Activated CD4-positive, alpha-beta memory T cell treated with anti-CD3 and anti-CD28 coated beads, Interleukin-2, amount 10 ng/mL, durations not matched to agents 7 days and 5 days (primary cell): ENCODE measurements at regions not wholly inside any gene's neighbourhood (a gene's known extent, or its start where the extent isn't known, plus 50 kb on each side); places are given as distances from the start of the nearest gene placed in this dataset.

Experiments
- CTCF ChIA-PET: fragments of 350-600 bp; sonication (Branson Sonifier 250); formaldehyde crosslinking; loops from one replicate; lab custom pipeline; 2021; ENCODE audit warnings: antibody characterized with exemption, inconsistent platforms; lab: Charles Lee
- POLR2A ChIA-PET: fragments of 350-600 bp; sonication (Branson Sonifier 250); formaldehyde crosslinking; loops from one replicate; lab custom pipeline; 2021; ENCODE audit warnings: antibody characterized with exemption; lab: Charles Lee
- DNase-seq: peaks from one replicate; pipeline ENCODE4 v3.0.0-alpha.2; 2020
- H3K27ac Mint-ChIP-seq: one replicate; pipeline ENCODE4 v1.8.0; 2021; ENCODE audit warnings: mild to moderate bottlenecking, mixed read lengths
- H3K27me3 Mint-ChIP-seq: one replicate; pipeline ENCODE4 v1.8.0; 2021; ENCODE audit warnings: mixed read lengths
- H3K36me3 Mint-ChIP-seq: one replicate; pipeline ENCODE4 v1.8.0; 2021; ENCODE audit warnings: low read depth, mixed read lengths
- H3K4me1 Mint-ChIP-seq: one replicate; pipeline ENCODE4 v1.8.0; 2021; ENCODE audit warnings: mixed read lengths
- H3K4me3 Mint-ChIP-seq: one replicate; pipeline ENCODE4 v1.8.0; 2021; ENCODE audit warnings: mild to moderate bottlenecking, mixed read lengths
- H3K9me3 Mint-ChIP-seq: one replicate; pipeline ENCODE4 v1.8.0; 2021; ENCODE audit warnings: mixed read lengths

- H3K27ac Mint-ChIP-seq, result no peak overlapping the region
- POLR2A ChIA-PET, result no interaction called here
- no peaks in the 10 kb centered on the region for H3K4me1 Mint-ChIP-seq
- H3K36me3 Mint-ChIP-seq, result no peaks in the 10 kb centered on the region
- CTCF ChIA-PET, result no interaction called here
- H3K9me3 Mint-ChIP-seq, result no peaks in the 10 kb centered on the region
- H3K4me3 Mint-ChIP-seq, result no peak overlapping the region
- no peak for DNase-seq
- peaks cover 5% of the 10 kb centered on the region for H3K27me3 Mint-ChIP-seq
Measured at GRCh38 chr2:19732255-19732654, 169.5 kb downstream of the TTC32 start.

DNA sequence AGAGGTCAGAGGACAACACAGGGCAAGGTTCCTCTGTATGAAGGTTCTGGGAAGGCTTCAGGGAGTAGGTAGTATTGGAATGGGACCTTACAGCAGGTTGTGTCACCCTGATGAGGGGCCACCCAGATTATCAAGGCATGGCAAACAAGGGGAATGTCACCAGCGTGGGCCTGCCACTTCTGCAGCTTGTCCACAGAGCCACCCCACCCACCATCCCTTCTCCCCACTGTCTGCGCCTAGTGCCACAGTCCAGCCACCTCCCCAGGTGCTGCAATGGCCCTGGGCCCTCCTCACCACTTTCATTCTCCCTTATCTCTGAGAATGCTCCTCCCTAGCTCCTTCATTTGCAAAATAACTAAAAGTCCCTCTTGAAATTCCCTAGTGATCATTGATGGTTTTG lies 170.3 kb downstream of the TTC32 start:
- no peaks in the 10 kb centered on the region for H3K36me3 Mint-ChIP-seq
- no peaks in the 10 kb centered on the region for H3K9me3 Mint-ChIP-seq
- peaks cover 5% of the 10 kb centered on the region for H3K27me3 Mint-ChIP-seq
- DNase-seq, result no peak
- no peak overlapping the region for H3K27ac Mint-ChIP-seq
- POLR2A ChIA-PET, result no interaction called here
- CTCF ChIA-PET, result no interaction called here
- H3K4me3 Mint-ChIP-seq, result no peak overlapping the region
- no peaks in the 10 kb centered on the region for H3K4me1 Mint-ChIP-seq

DNA sequence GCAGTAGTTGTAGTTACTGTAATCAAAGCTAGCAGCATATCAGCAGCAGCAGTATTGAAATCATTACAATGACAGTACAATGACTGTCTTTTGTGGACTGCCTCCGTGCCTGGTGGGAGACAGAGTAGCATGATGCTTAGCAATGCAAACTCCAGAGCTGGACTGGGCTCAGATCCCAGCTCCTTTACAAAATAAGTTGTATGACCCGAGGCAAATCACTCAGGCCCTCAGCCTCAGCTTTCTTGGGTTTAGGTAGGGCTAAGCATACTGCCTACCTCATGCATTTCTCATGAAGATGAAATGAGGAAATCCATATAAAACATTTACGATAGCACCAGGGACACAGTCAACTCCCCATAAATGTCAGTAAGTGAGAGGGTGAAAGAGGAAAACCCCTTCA lies 170.7 kb downstream of the TTC32 start:
- Mint-ChIP-seq H3K4me3 (no peak overlapping the region), H3K36me3 (no peaks in the 10 kb centered on the region), H3K9me3 (no peaks in the 10 kb centered on the region), H3K4me1 (no peaks in the 10 kb centered on the region), H3K27ac (no peak overlapping the region), H3K27me3 (peaks cover 5% of the 10 kb centered on the region)
- no peak for DNase-seq
- ChIA-PET POLR2A (no interaction called here), CTCF (no interaction called here)

GRCh38 chr2:19728125-19728524 lies 173.7 kb downstream of the TTC32 start:
- Mint-ChIP-seq H3K27me3 (peaks cover 5% of the 10 kb centered on the region), H3K9me3 (no peaks in the 10 kb centered on the region), H3K27ac (no peak overlapping the region), H3K36me3 (no peaks in the 10 kb centered on the region), H3K4me3 (no peak overlapping the region), H3K4me1 (no peaks in the 10 kb centered on the region)
- ChIA-PET CTCF (no interaction called here), POLR2A (no interaction called here)
- DNase-seq, result no peak

DNA sequence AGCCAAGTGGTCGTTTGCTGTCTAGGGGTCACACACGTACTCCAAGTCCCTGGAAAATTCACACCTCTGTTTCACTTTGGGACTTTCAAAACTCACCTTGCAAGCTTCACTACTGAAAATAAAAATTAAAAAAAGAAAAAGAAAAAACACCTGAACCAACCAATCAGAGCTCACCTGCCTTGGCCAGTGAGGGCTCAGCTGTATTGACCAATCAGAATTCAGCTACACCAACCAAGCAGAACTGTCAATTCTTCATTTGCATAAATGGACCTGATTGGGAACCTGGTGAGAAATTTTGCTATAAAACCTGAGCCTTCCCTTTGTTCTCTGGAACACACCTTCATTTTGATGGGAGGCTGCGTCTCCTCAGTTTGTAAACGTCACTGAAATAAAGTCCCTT lies 176.4 kb downstream of the TTC32 start:
- no peak overlapping the region for H3K4me3 Mint-ChIP-seq
- H3K27me3 Mint-ChIP-seq, result no peaks in the 10 kb centered on the region
- ChIA-PET POLR2A (no interaction called here), CTCF (no interaction called here)
- H3K36me3 Mint-ChIP-seq, result no peaks in the 10 kb centered on the region
- no peaks in the 10 kb centered on the region for H3K9me3 Mint-ChIP-seq
- no peak for DNase-seq
- no peaks in the 10 kb centered on the region for H3K4me1 Mint-ChIP-seq
- no peak overlapping the region for H3K27ac Mint-ChIP-seq

DNA sequence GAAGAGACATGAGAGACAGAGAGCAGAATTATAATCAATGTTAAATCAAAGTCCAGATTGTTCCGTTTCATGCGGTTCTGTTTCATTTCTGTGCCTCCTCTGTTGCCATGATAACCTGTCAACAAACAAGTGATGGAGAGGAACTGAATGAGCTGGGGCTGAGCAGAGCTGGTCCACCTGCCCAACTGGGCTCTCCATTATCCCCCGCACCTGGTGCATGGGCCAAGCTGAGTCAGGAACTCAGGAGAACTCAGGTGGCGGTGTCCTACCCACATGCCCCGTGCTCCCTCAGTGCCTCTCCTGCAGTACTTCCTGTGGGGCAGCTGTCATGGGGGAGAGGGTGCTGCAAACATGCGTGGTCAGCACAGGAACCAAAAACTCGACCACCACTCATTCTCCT lies 178.8 kb downstream of the TTC32 start:
- Mint-ChIP-seq H3K4me3 (no peak overlapping the region), H3K4me1 (no peaks in the 10 kb centered on the region), H3K9me3 (no peaks in the 10 kb centered on the region), H3K27ac (no peak overlapping the region), H3K27me3 (no peaks in the 10 kb centered on the region), H3K36me3 (no peaks in the 10 kb centered on the region)
- DNase-seq, result no peak
- CTCF ChIA-PET, result no interaction called here
- POLR2A ChIA-PET, result no interaction called here

- ChIA-PET POLR2A (no interaction called here), CTCF (no interaction called here)
- Mint-ChIP-seq H3K27ac (no peak overlapping the region), H3K4me3 (no peak overlapping the region), H3K36me3 (no peaks in the 10 kb centered on the region), H3K9me3 (no peaks in the 10 kb centered on the region), H3K27me3 (no peaks in the 10 kb centered on the region), H3K4me1 (no peaks in the 10 kb centered on the region)
- no peak for DNase-seq
Measured at GRCh38 chr2:19722531-19722971, 179.2 kb downstream of the TTC32 start.

DNA sequence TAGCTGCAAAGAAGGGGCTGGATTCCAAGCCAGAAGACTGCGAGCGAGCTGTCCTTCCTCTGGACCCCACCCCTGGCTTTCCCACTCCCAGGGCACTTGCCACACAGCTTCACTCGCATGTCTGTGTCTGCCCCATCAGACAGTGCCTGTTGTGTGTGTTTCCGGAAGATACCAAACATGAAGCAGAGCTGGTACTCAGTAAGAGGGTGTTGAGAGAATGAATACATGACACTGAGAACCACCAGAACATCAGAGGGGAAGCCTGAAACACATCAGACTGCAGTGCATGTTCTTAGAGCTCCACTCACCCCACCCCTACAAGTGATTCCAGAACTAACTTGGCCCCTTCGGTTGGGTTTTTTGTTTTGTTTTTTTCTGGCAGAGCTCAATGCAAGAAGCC lies 181.5 kb downstream of the TTC32 start:
- ChIA-PET CTCF (no interaction called here), POLR2A (no interaction called here)
- Mint-ChIP-seq H3K4me1 (no peaks in the 10 kb centered on the region), H3K9me3 (no peaks in the 10 kb centered on the region), H3K27me3 (no peaks in the 10 kb centered on the region), H3K36me3 (no peaks in the 10 kb centered on the region), H3K4me3 (no peak overlapping the region), H3K27ac (no peak overlapping the region)
- no peak for DNase-seq

GRCh38 chr2:19719540-19719939 lies 182.2 kb downstream of the TTC32 start:
- H3K9me3 Mint-ChIP-seq, result no peaks in the 10 kb centered on the region
- ChIA-PET CTCF (no interaction called here), POLR2A (no interaction called here)
- no peaks in the 10 kb centered on the region for H3K4me1 Mint-ChIP-seq
- no peak overlapping the region for H3K4me3 Mint-ChIP-seq
- H3K27ac Mint-ChIP-seq, result no peak overlapping the region
- DNase-seq, result no peak
- no peaks in the 10 kb centered on the region for H3K27me3 Mint-ChIP-seq
- H3K36me3 Mint-ChIP-seq, result no peaks in the 10 kb centered on the region

GRCh38 chr2:19717446-19717845 lies 184.3 kb downstream of the TTC32 start:
- Mint-ChIP-seq H3K9me3 (no peaks in the 10 kb centered on the region), H3K36me3 (no peaks in the 10 kb centered on the region), H3K27ac (no peak overlapping the region), H3K27me3 (no peaks in the 10 kb centered on the region), H3K4me1 (no peaks in the 10 kb centered on the region), H3K4me3 (no peak overlapping the region)
- DNase-seq, result no peak
- POLR2A ChIA-PET, result no interaction called here
- CTCF ChIA-PET, result no interaction called here

- Mint-ChIP-seq H3K4me1 (no peaks in the 10 kb centered on the region), H3K36me3 (no peaks in the 10 kb centered on the region), H3K9me3 (no peaks in the 10 kb centered on the region), H3K4me3 (no peak overlapping the region), H3K27me3 (no peaks in the 10 kb centered on the region), H3K27ac (no peak overlapping the region)
- CTCF ChIA-PET, result no interaction called here
- DNase-seq, result no peak
- POLR2A ChIA-PET, result no interaction called here
Measured at GRCh38 chr2:19714926-19715325, 186.9 kb downstream of the TTC32 start.

GRCh38 chr2:19712850-19713249 lies 188.9 kb downstream of the TTC32 start:
- ChIA-PET POLR2A (no interaction called here), CTCF (no interaction called here)
- no peak for DNase-seq
- H3K9me3 Mint-ChIP-seq, result no peaks in the 10 kb centered on the region
- H3K27ac Mint-ChIP-seq, result no peak overlapping the region
- H3K4me1 Mint-ChIP-seq, result no peaks in the 10 kb centered on the region
- no peaks in the 10 kb centered on the region for H3K36me3 Mint-ChIP-seq
- no peaks in the 10 kb centered on the region for H3K27me3 Mint-ChIP-seq
- no peak overlapping the region for H3K4me3 Mint-ChIP-seq

- H3K4me3 Mint-ChIP-seq, result no peak overlapping the region
- H3K4me1 Mint-ChIP-seq, result no peaks in the 10 kb centered on the region
- H3K27ac Mint-ChIP-seq, result no peak overlapping the region
- no peaks in the 10 kb centered on the region for H3K9me3 Mint-ChIP-seq
- CTCF ChIA-PET, result no interaction called here
- no peaks in the 10 kb centered on the region for H3K36me3 Mint-ChIP-seq
- no peak for DNase-seq
- no peaks in the 10 kb centered on the region for H3K27me3 Mint-ChIP-seq
- POLR2A ChIA-PET, result no interaction called here
Measured at GRCh38 chr2:19711470-19712372, 190.1 kb downstream of the TTC32 start.

- no peak overlapping the region for H3K4me3 Mint-ChIP-seq
- H3K9me3 Mint-ChIP-seq, result no peaks in the 10 kb centered on the region
Measured at GRCh38 chr2:19710230-19710629, 191.6 kb downstream of the TTC32 start.

More at GRCh38 chr2:19710230-19710629, 191.6 kb downstream of the TTC32 start:
- no peaks in the 10 kb centered on the region for H3K36me3 Mint-ChIP-seq
- no peak overlapping the region for H3K27ac Mint-ChIP-seq
- POLR2A ChIA-PET, result no interaction called here
- no peak for DNase-seq
- CTCF ChIA-PET, result no interaction called here
- H3K4me1 Mint-ChIP-seq, result no peaks in the 10 kb centered on the region
- H3K27me3 Mint-ChIP-seq, result no peaks in the 10 kb centered on the region
